Inferior parietal cortex (tissue), 1 donor: ENCODE measurements at regions not wholly inside any gene's neighbourhood (a gene's known extent, or its start where the extent isn't known, plus 50 kb on each side); places are given as distances from the start of the nearest gene placed in this dataset.
"Not testable (repeated sequence)": the region's sequence is repeated elsewhere in the genome, so short reads cannot be mapped to it uniquely, and the experiment has no call there.

Source experiments
- DNase-seq: peaks from one replicate; pipeline ENCODE4 v3.0.0-alpha.2; 2016; ENCODE audit errors: extremely low spot score

DNA sequence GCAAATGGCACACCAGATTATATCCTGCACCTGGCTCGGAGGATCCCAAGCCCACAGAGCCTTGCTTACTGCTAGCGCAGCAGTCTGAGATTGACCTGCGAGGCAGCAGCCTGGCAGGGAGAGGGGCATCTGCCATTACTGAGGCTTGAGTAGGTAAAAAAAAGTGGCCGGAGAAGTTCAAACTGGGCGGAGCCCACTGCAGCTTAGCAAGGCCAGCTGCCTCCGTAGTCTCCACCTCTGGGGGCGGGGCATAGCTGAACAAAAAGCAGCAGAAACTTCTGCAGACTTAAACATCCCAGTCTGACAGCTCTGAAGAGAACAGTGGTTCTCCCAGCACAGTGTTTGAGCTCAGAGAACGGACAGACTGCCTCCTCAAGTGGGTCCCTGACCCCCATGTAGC is 85.4 kb upstream of the TMEM170B start:
- not testable (repeated sequence) for DNase-seq

DNA sequence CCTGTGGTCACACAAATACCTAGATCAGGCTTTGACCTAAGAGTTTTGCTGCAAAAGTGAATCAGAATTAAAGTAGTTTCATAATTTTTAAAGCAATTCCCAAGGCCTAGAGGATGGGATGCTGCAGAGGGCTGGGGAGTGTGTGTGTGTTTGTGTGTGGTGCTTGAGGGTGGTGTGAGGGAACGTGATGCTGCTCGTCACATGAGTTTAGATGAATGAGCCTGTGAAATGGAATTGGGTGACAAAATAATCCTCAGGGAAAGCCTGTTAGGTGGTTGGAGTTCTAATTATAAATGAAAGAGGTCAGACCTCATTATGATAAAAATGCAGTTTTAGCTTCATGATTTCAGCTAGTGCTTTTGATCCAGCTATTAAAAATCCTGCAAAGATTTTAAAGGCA is 87.5 kb upstream of the TMEM170B start:
- no peak for DNase-seq

DNA sequence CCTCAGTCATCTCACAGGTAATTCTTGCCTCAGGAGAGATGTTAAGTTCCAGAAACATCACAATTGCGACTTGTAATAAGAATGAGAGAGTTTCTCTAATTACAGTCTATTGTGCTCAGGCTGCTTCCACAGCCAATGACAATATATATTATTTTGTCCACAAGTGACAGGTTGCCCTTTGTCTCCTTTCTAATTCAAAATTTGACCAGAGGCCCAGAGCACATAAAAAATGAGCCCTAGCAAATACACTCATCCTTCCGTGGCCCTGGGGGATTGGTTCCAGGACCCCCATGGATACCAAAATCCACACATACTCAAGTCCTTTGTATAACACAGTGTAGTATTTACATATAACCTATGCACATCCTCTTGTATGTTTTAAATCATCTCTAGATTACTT is 88.1 kb upstream of the TMEM170B start:
- DNase-seq: no peak

DNA sequence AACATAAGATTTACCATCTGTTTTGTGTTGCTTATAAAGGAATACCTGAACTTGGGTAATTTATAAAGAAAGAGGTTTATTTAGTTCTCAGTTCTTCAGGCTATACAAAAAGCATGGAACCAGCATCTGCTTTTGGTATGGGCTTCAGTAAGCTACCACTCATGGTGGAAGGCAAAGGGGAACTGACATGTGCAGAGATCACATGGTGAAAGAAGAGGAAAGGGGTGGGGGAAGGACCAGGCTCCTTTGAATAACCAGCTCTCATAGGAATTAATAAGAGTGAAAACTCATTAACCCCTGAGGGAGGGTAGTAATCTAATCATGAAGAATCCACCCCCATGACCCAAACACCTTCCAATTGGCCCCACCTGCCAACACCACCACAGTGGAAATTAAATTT is 89.5 kb upstream of the TMEM170B start:
- no peak for DNase-seq

DNA sequence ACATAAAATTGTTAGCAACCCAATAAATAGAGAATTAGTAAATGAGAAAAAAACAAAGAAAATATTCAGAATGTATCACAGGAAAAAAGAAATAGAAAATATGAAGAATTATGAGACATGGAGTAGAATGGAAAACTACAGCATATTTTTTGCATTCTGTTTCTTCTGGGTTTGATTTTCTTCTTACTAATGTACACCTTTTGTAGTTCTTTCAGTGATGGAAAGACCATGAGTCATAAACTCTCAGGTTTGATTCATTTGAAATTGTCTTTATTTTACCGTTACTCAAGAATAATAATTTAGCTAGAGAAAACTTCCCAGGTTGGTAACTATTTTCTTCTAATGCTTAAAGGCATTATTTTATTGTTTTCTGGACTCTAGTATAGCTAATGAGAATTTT is 90.3 kb upstream of the TMEM170B start:
- DNase-seq: no peak

DNA sequence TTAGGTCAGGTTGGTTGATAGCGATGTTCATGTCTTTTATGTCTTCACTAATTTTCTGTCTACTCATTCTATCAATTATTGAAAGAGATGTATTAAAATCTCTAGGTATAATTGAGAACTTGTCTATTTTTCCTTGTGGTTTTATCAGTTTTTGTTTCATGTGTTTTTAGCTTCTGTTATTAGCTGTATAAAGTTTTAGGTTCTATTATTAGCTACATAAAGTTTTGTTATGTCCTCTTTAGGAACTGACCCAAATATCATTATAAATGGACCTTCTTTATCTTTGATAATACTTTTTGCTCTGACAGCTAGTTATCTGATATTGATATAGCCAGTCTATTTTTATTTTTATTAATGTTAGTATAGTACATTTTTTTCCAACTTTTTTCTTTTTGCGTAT is 92.4 kb upstream of the TMEM170B start:
- no peak for DNase-seq

DNA sequence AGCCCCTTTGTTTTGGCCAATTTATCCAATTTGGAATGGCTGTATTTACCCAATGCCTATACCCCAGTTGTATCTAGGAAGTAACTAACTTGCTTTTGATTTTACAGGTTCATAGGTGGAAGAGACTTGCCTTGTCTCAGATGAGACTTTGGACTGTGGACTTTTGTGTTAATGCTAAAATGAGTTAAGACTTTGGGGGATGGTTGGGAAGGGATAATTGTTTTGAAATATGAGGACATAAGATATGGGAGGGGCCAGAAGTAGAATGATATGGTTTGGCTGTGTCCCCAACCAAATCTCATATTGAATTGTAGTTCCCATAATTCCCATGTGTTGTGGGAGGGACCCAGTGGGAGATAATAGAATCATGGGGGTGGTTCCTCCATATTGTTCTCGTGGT is 94.4 kb upstream of the TMEM170B start:
- DNase-seq: not testable (repeated sequence)

DNA sequence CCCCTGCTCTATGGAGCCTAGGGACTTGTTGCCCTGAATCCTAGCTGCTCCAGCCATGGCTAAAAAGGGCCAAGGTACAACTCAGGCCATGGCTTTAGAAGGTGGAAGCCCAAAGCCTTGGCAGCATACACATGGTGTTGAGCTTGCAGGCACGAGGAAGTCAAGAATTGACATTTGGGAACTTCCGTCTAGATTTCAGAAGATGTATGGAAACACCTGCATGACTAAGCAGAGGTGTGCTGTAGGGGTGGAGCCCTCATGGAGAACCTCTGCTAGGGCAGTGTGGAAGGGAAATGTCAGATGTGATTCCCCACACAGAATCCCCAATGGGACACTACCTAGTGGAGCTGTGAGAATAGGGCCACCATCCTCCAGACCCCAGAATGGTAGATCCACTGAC is 95.1 kb upstream of the TMEM170B start:
- no peak for DNase-seq

DNA sequence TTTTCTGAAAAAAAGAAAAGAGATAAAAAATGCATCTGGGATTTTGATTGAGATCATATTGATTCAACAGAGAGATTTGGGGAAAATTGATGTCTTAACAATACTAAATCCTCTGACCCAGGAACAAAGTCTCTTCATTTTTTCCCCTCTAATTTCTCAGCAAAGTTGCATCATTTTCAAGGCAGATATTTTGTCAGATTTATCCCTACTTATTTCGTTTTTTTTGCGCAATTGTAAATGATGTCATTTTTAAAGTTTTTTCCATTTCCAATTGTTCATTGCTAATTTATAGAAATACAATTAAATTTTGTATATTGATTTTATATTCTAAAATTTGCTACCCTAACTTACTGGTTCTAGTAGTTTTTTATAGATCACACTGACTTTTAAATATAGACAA is 97.7 kb upstream of the TMEM170B start:
- DNase-seq: no peak

DNA sequence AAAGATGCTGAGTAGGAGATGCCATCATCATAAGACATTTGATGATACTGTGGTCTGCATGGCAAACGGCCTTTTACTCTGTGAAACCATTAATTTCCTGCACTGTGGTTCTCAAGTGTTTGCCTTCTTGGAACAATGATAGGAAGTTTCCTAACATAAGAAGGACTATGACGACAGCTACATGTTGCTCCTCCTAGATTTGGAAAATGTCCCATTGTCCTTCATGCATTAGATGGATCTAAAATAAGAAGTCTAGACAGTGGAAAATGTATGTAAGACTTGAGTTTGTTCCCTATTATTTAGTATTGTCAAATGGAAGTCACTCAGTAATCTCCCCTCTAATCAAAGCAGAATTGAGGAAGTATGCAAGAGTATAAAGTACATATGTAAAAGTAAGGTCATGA is 98.5 kb upstream of the TMEM170B start:
- DNase-seq: no peak

DNA sequence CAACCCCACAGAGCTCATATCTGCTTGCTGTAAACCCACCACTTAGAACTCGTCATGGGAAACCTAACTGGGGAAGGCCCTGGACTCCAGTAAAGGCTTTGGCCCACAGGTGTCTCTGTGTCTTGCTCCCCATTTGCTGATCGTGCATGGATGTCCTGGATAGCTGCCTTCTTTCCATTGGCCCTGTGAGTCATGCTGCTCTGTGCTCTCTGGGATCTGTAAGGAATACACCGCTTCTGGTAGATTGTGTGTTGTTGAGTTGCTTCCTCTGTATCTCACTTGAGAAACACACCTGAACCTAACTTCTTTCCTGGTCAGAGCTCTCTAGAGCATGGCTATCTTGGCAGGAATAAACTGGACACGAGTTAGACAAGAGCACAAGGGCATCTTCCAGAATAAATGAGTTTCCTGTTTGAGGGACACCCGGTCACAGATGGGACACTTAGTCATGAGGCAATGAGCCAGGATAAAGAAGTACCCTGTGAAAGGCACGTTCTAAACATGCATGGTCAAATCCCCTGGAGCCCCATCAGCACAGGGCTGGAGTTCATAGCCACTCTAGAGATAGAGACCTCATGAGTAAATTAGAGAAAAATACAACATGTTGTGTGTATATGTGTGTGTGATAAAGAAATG is 99.6 kb upstream of the TMEM170B start:
- no peak for DNase-seq

DNA sequence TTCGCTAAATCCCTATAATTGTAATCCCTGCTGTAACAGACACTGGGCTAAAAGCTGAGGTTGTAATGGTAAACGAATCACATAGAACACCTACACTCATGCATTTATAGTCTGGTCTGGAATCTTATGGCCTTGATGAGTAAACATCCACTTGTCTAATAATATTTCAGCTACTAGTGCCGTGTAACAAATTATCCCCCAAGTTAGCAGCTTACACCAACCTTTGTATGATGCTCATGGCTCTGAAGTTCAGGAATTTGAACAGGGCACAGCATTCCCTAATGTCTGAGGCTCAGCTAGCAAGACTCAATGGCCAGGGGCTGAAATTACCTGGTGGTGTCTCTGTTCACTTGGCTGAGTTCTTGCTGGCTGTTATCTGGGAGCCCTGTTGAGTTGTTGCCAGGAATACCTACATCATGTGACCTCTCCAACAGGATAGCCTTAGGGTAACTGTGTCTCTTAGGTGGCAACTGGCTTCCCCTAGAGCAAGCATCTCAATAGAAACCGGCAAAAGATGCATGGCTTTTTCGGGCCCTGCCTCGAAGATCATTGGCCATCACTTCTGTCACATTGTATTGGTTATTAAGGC is 100.9 kb upstream of the TMEM170B start:
- no peak for DNase-seq

DNA sequence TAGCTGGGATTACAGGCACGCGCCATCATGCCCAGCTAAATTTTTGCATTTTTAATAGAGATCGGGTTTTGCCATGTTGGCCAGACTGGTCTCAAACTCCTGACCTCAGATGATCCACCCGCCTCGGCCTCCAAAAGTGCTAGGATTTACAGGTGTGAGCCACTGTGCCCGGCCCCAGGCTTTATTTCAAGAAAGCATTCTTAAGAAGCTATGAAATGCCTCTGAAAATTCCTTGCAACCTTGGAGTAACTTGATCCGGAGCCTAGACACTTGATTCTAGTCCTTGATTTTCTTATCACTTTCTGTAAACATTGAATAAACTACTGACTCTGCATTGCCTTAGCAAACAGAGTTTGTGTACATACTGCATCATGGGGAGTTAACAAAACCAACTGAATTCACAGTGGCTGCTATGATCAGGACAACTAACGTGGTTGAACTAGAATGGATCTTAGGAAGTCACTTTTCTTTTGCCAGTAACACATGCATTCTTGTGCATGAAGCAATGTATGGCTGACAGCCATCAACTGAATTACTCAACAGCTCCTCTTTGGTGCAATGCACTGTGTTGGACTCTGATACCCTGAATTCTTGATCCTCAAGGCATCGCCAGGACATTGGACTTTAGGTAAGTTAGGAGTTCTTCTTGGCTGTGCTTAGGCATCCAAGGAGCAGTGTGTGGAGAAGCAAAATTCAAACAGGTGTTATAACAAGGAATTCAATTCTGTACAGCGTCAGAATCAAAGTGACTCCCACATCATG is 102.8 kb upstream of the TMEM170B start:
- no peak for DNase-seq

DNA sequence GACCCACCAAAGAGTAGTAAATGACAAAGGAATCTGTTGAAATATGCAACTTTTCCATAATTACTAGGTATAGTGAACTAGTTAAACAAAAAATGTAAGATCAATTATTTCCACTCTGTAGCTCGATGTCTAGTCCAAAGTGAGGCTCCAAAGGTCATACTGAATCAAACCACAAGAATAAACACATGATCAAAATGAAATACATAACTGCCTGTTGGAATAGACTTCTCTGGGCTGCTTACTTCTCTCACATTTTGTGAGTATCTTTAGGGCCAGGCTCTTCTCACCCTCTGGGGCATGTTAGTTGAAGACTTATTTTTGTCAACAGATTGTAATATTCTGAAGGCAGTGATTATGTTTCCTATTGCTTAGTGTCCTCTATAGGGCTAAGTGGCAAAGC is 103.7 kb upstream of the TMEM170B start:
- no peak for DNase-seq

DNA sequence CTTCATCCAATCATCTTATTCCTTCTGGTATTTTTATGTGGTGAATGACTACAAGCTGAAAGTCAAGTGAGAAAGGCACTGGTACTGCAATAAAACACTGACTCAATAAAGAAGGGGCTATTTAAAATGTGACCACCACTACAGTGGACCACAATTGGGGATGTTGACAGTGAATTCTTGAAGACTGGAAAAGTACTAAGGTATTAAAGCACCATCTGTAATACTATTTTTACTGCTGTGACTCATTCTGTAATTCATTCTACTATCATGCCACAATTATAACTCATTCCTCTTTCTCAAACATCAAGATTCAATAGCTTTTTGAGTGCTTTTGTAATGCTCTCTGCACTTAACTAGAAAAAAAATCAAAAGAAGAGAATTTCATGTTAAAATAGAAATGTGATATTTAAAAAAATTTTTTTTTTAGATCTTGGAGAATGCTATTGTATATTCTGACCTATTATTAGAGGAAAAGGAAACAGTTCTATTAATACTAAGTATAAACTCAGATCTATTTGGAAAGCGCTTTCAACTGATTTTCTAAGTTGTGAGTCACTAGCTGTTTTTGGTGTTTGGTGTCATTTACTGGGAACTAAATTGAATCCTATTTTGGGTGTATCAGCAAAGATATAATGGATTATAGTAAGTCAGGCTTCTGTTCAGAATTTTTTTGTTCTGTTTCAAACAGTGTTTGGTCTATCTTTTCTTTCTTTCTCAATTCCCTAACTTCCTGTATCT is 104.7 kb upstream of the TMEM170B start:
- DNase-seq: no peak

DNA sequence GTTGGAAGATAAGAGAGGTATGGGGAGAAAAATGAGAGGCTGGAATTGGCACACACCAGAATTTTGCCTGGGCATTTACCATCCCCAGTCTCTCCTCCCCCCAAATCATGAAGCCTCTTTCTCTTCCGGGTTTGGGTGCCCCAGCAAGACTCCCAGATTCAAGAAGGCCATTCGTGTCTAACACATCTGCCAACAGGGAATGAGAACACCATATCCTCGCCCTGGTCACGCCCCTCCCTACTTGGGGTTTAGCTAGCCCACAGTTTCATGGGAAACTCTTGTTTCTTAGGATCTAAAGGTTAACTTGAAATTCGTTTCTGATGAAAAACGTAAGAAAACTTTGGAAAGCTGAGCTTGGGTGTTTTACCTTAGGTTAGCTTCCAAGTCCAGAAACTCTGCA is 105.5 kb upstream of the TMEM170B start:
- no peak for DNase-seq

DNA sequence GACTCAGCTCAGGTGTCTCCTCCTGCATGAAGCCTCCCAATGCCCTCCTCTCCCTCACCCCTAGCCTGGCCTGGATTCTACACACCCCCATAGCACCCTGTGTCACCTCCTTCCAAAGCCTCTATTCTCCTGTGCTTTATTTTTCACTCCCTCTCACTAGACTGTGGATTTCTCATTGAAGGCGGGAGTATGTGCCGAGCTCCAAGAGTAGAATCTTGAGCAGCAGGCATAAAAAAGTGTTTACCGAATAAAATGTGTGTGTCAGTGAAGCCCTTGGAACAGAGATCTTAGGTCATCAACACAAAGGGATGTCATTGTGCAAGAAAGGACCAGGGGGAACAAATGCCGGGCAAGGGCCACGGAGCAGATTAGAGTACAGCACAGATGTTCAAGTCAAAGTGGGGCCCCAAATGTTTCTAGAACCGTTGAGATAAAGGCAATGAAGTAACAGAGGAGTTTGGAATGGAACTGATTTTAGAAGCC is 106.1 kb upstream of the TMEM170B start:
- no peak for DNase-seq

DNA sequence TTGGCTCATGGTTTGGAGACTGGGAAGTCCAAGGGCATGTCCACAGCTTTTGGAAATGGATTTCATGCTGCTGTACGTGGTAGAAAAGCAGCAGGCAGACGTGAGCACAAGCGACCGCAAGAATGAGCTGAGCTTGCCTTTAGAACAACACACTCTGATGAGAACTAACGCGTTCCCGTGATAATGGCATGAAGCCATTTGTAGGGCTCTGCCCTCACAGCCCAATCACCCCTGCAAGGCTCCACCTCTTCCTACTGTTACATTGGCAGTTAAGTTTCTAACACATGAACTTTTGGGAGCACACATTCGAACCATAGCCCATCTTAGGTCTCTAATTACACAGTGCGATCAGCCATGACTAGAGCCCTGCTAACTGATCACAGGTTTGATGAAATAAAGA is 107.5 kb upstream of the TMEM170B start:
- no peak for DNase-seq

DNA sequence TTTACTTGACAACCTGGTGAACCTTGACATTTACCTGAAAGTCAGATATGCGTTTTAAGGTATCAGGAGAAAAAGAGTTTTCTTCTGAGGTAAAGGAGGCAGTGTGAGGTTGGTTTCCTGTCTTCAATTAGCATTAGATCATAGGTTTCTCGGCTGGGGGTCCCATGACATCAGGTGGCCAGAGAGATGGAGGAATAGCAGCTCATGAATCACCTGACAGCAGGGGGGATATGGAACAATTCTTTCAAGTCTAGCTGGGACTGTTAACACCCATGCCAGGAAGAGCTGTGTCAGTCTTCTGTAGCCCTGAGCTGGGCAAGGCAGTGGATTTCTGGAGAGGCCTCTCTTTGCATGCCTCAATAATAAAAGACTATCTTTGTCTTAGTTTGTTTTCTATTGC is 108.0 kb upstream of the TMEM170B start:
- DNase-seq: no peak

DNA sequence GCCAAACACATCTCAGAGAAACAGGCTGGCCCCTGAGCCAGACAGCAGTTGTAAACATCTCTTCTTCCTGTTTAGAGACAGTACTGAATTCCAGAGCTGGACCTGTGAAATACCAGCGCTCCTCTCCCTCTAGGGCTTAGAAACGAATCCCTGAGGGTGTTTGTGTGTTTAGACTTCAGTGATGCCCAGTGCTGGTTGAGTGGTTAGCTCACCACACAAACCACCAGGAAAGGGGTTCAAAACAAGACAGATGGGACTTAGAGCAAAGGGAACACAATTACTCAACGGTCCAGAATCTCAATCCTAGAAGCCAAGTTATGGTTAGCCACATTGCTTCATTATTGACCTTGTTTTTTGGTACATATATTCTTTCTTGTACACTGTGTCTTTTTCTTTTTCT is 108.7 kb upstream of the TMEM170B start:
- DNase-seq: no peak

DNA sequence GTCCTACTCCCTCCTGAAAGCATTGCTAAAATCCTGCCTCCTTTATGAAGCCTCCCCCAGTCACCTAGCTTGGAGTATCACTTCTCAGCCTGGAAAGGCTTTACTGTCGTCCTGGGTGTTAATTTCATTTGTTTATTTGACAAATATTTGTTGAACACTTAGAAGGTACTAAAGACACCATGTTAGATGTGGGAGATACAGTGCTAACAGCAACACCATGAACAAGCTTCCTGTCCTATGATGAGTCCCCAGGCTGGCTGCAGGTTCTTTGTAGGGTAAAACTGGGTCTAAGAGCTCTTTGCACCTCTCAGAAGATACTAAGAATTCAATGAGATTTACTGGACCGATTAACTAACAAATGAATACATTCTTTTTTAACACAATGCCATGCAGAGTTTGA is 109.2 kb upstream of the TMEM170B start:
- no peak for DNase-seq

DNA sequence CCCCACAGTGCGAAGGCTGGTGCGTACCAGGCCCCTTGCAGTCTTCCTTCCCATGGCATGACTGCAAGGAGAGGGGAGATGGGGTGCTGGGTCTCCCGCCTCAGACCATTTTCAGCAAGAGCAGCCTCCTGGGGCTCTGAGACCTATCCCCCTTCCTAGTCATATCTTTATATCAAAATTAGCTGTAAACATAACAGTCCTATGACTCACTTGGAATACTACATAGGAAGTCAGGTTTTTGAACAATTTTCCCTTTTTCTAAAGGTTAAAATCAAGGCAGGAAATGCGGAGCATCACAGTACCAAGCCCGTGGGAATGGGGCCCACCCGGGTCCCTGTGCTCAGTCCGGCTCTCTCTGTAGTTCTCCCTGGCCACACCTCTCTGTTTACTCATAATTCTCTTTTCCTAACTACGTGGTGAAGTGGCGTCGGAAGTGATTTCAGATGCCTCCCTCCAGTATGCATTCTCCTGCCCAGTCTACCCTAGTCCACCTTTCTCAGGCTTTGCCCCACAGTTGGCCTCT is 109.8 kb upstream of the TMEM170B start:
- no peak for DNase-seq
